ENCODE measurements at regions not wholly inside any gene's neighbourhood (a gene's known extent, or its start where the extent isn't known, plus 50 kb on each side); places are given as distances from the start of the nearest gene placed in this dataset.

GRCh38 chr16:72679856-72680255, 368.1 kb downstream of the ZFHX3 start:
- TF ChIP-seq CTCF (conservative IDR thresholded peaks at IDR 0.05 in 1 of 2, IDR thresholded peaks at IDR 0.05 in 1 of 2; ENCODE audit: low read depth in 1 of 2, low read length in 2 of 2) (no peak), EZH2 (IDR thresholded peaks at IDR 0.05; ENCODE audit: low read length, missing control alignments) (no peak)

All from fibroblast of lung (primary cell).